Smooth muscle cell (in vitro differentiated cells): ENCODE measurements at regions not wholly inside any gene's neighbourhood (a gene's known extent, or its start where the extent isn't known, plus 50 kb on each side); places are given as distances from the start of the nearest gene placed in this dataset.
"Not testable (repeated sequence)": the region's sequence is repeated elsewhere in the genome, so short reads cannot be mapped to it uniquely, and the experiment has no call there.

Experiments
- DNase-seq: peaks from one replicate; lab custom pipeline; 2025; ENCODE audit not compliant: unreplicated experiment; lab: John Stamatoyannopoulos, UW
- H2AFZ ChIP-seq: fragments of 200-600 bp; sonication (generic); 2 replicates; pipeline ENCODE4 v1.6.0; 2016; ENCODE audit warnings: antibody characterized with exemption, low read depth, mild to moderate bottlenecking
- H3F3A ChIP-seq: fragments of 200-600 bp; sonication (generic); 2 replicates; pipeline ENCODE4 v1.6.0; 2017; ENCODE audit warnings: antibody characterized with exemption, low read depth
- H3K27ac ChIP-seq: fragments of 200-600 bp; sonication (generic); 2 replicates; pipeline ENCODE4 v1.5.1; 2016; ENCODE audit warnings: low read depth, mild to moderate bottlenecking
- H3K27me3 ChIP-seq: fragments of 200-600 bp; sonication (generic); 2 replicates; pipeline ENCODE4 v1.6.1; 2016; ENCODE audit warnings: low read depth, mild to moderate bottlenecking
- H3K36me3 ChIP-seq: fragments of 200-600 bp; sonication (generic); 2 replicates; pipeline ENCODE4 v1.5.1; 2016; ENCODE audit warnings: low read depth
- H3K4me1 ChIP-seq: fragments of 200-600 bp; sonication (generic); 2 replicates; pipeline ENCODE4 v1.5.1; 2016; ENCODE audit warnings: low read depth
- H3K4me2 ChIP-seq: fragments of 200-600 bp; sonication (generic); 2 replicates; pipeline ENCODE4 v1.6.0; 2016; ENCODE audit warnings: mild to moderate bottlenecking
- H3K4me3 ChIP-seq: fragments of 200-600 bp; sonication (generic); 2 replicates; pipeline ENCODE4 v1.5.1; 2016; ENCODE audit warnings: mild to moderate bottlenecking
- H3K79me2 ChIP-seq: fragments of 200-600 bp; sonication (generic); 2 replicates; pipeline ENCODE4 v1.6.0; 2016; ENCODE audit warnings: low read depth, mild to moderate bottlenecking
- H3K9ac ChIP-seq: fragments of 200-600 bp; sonication (generic); 2 replicates; pipeline ENCODE4 v1.6.0; 2016; ENCODE audit warnings: low read depth
- H3K9me3 ChIP-seq: fragments of 200-600 bp; sonication (generic); replicated peaks from 2 replicates; pipeline ENCODE4 v1.5.1; 2016; ENCODE audit warnings: low read depth
- H4K20me1 ChIP-seq: fragments of 200-600 bp; sonication (generic); 2 replicates; pipeline ENCODE4 v1.6.0; 2016; ENCODE audit warnings: low read depth
- WGBS: methylation state at CpG from one replicate; pipeline ENCODE4 v1.1.7; 2016; ENCODE audit warnings: low lambda C conversion rate; 5-methylcytosine and 5-hydroxymethylcytosine counted together
- TF ChIP-seq, protein P1 (sequence below): fragments of 200-600 bp; sonication (generic); IDR thresholded peaks from 2 replicates; pipeline ENCODE4 v1.5.1; 2017; ENCODE audit warnings: borderline replicate concordance, mild to moderate bottlenecking, antibody characterized with exemption; ENCODE audit not compliant: insufficient read depth, poor library complexity, severe bottlenecking

DNA sequence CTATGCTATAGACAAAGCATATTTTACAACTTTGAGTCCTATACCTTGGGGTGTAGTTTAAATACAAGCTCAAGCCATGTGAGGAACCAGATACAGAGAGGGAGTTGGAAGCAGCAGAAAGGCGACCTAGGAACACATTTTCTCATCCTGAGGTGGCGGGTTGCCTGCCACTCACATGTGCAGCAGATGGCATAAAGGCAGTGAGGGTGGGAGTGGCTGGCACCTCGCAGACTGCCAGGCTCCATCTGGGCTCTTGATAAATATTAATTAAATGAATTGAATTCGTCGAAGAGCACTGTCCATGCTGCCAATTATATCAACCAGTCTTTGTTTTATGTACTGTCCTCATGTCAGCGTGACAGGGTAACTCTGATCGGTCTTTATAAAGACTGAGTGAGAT is 79.0 kb upstream of the SEMA3C start:
- TF ChIP-seq, protein P1, sequence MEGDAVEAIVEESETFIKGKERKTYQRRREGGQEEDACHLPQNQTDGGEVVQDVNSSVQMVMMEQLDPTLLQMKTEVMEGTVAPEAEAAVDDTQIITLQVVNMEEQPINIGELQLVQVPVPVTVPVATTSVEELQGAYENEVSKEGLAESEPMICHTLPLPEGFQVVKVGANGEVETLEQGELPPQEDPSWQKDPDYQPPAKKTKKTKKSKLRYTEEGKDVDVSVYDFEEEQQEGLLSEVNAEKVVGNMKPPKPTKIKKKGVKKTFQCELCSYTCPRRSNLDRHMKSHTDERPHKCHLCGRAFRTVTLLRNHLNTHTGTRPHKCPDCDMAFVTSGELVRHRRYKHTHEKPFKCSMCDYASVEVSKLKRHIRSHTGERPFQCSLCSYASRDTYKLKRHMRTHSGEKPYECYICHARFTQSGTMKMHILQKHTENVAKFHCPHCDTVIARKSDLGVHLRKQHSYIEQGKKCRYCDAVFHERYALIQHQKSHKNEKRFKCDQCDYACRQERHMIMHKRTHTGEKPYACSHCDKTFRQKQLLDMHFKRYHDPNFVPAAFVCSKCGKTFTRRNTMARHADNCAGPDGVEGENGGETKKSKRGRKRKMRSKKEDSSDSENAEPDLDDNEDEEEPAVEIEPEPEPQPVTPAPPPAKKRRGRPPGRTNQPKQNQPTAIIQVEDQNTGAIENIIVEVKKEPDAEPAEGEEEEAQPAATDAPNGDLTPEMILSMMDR, result no peak
- no peaks in the 10 kb centered on the region for H4K20me1 ChIP-seq
- no peak overlapping the region for H2AFZ ChIP-seq
- no peaks in the 10 kb centered on the region for H3F3A ChIP-seq
- H3K27me3 ChIP-seq, result no peaks in the 10 kb centered on the region
- WGBS, result 96% methylated on average over 7 of the region's 7 CpGs
- no peaks in the 10 kb centered on the region for H3K79me2 ChIP-seq
- H3K27ac ChIP-seq, result no peak overlapping the region
- no peak for DNase-seq
- H3K9ac ChIP-seq, result no peak overlapping the region
- no peak overlapping the region for H3K4me2 ChIP-seq
- no peaks in the 10 kb centered on the region for H3K36me3 ChIP-seq
- no peaks in the 10 kb centered on the region for H3K4me1 ChIP-seq
- H3K4me3 ChIP-seq, result no peak overlapping the region
- no peaks in the 10 kb centered on the region for H3K9me3 ChIP-seq

DNA sequence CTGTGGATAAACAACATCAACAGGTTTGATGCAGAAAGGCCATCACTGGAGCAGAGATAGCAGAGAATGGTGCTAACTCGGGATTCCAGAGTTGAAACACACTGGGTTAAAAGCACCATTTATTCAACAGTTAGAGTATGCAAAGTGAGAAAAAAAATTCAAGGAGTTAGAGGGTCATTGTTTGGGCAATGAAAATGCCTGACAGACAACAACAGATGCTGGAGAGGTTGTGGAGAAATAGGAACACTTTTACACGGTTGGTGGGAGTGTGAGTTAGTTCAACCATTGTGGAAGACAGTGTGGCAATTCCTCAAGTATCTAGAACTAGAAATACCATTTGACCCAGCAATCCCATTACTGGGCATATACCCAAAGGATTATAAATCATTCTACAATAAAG is 77.4 kb upstream of the SEMA3C start:
- H3K27ac ChIP-seq, H3K36me3 ChIP-seq, H3K4me3 ChIP-seq, H3K9ac ChIP-seq, H3F3A ChIP-seq, DNase-seq, H3K79me2 ChIP-seq, H2AFZ ChIP-seq, H3K27me3 ChIP-seq, H3K4me1 ChIP-seq, H3K4me2 ChIP-seq, H4K20me1 ChIP-seq, H3K9me3 ChIP-seq: not testable (repeated sequence)
- WGBS, result 100% methylated on average over 2 of the region's 2 CpGs

GRCh38 chr7:80991654-80992053 is 72.8 kb upstream of the SEMA3C start:
- Histone ChIP-seq H3K79me2 (no peaks in the 10 kb centered on the region), H3F3A (no peaks in the 10 kb centered on the region), H4K20me1 (no peaks in the 10 kb centered on the region), H3K4me2 (no peak overlapping the region), H3K36me3 (no peaks in the 10 kb centered on the region), H3K9me3 (no peaks in the 10 kb centered on the region), H3K27ac (no peak overlapping the region), H3K9ac (no peak overlapping the region), H3K4me3 (no peak overlapping the region), H3K4me1 (no peaks in the 10 kb centered on the region), H2AFZ (no peak overlapping the region), H3K27me3 (no peaks in the 10 kb centered on the region)
- DNase-seq, result no peak
- TF ChIP-seq, protein P1, result no peak
- WGBS, result 91% methylated on average over 5 of the region's 5 CpGs

GRCh38 chr7:80984619-80985018 is 65.8 kb upstream of the SEMA3C start:
- Histone ChIP-seq H4K20me1 (no peaks in the 10 kb centered on the region), H3K4me3 (no peak overlapping the region), H3K79me2 (no peaks in the 10 kb centered on the region), H3K9me3 (no peaks in the 10 kb centered on the region), H3K4me1 (no peaks in the 10 kb centered on the region), H2AFZ (peak overlapping the region; percentile 33), H3K9ac (no peak overlapping the region), H3F3A (no peaks in the 10 kb centered on the region), H3K27ac (no peak overlapping the region), H3K4me2 (no peak overlapping the region), H3K27me3 (no peaks in the 10 kb centered on the region), H3K36me3 (no peaks in the 10 kb centered on the region)
- no peak for DNase-seq
- TF ChIP-seq, protein P1, result no peak
- WGBS, result 56% methylated on average over 1 of the region's 1 CpG
